Uterus (tissue), 3 donors: ENCODE measurements at regions not wholly inside any gene's neighbourhood (a gene's known extent, or its start where the extent isn't known, plus 50 kb on each side); places are given as distances from the start of the nearest gene placed in this dataset.

Source experiments
- DNase-seq, 2 donors: peaks; one replicate each; pipeline ENCODE4 v3.0.0-alpha.2; 2019 to 2020
- H3K27ac ChIP-seq, 2 donors: fragments of 200-600 bp; sonication (generic); 1 replicate in 1 of 2; 2 replicates in 1 of 2; pipeline ENCODE4 v1.5.1; 2016 to 2018
- H3K27me3 ChIP-seq, 2 donors: fragments of 200-600 bp; sonication (generic); one replicate each; pipeline ENCODE4 v1.5.1; 2018 to 2019; ENCODE audit warnings: control low read depth in 1 of 2
- H3K36me3 ChIP-seq, 2 donors: fragments of 200-600 bp; sonication (generic); one replicate each; pipeline ENCODE4 v1.5.1; 2019; ENCODE audit warnings: control low read depth in 1 of 2
- H3K4me1 ChIP-seq, 2 donors: fragments of 200-600 bp; sonication (generic); one replicate each; pipeline ENCODE4 v1.5.1; 2018 to 2019; ENCODE audit warnings: control low read depth in 1 of 2
- H3K4me3 ChIP-seq, 2 donors: fragments of 200-600 bp; sonication (generic); 1 replicate in 1 of 2; 2 replicates in 1 of 2; pipeline ENCODE4 v1.5.1; 2018 to 2019; ENCODE audit warnings: mild to moderate bottlenecking in 1 of 2
- H3K9me3 ChIP-seq, 2 donors: fragments of 200-600 bp; sonication (generic); one replicate each; pipeline ENCODE4 v1.5.1; 2019; ENCODE audit warnings: control low read depth in 1 of 2
- POLR2A ChIP-seq, 2 donors: fragments of 450-650 bp; IDR thresholded peaks; one replicate each; pipeline ENCODE4 v1.6.1; 2016; ENCODE audit warnings: antibody characterized with exemption in 2 of 2, mild to moderate bottlenecking in 1 of 2, moderate library complexity in 1 of 2
- intact Hi-C: fragments of 100-400 bp; cut with DNase I; formaldehyde crosslinking; loops from one replicate; pipeline ENCODE4 v1.15.1; 2023; ENCODE audit warnings: low total_unique reads
- TF ChIP-seq, protein P1 (sequence below), 4 experiments: fragments of 200-600 bp in 2 of 4; fragments of 450-650 bp in 2 of 4; sonication (generic) in 2 of 4; IDR thresholded peaks; one replicate each; pipeline ENCODE4 v1.5.1; 2016 to 2019; ENCODE audit warnings: antibody characterized with exemption in 4 of 4, mild to moderate bottlenecking in 2 of 4, moderate library complexity in 1 of 4
- donor health status: DM: yes; HTN: yes; CAD: no.

DNA sequence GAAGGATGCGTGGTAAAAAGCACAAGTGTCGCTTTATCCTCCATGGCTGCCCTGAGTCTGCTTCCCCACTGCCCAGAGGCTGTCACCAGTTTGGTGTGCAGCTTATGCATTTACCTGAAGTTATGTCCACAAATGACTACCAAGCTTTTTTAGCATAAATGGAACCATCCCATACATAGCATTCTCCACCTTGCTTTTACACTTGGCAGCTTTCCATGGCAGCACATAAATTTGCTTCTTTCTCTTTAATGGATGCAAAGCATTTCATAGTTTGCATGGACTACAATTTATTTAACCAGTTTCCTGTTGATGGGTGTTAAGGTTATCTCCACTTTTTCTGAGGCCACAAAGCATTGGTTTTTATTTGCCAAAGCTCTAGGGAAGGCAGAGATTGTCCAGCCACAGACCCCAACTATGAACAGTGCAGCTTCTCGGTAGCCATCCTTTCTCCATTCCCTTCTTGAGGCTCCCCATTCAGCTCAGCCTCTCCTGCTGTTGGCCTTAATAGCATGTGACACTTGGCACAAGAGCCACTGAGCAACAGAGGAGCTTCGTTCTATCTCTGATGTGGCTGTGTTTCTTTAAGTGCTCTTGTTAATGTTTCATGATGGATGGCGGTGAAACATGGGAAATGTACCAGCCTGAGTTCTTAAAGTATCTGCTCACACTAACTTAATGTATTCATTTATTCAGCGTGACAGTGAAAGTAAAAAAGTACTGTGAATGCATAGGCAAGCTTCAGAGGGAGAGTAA, 59.8 kb upstream of the NAV2 start:
- intact Hi-C loops = no loop called here
- no peak overlapping the region for H3K27ac ChIP-seq
- no peaks in the 10 kb centered on the region for H3K27me3 ChIP-seq
- H3K9me3 ChIP-seq = no peaks in the 10 kb centered on the region
- no peak for DNase-seq
- H3K4me1 ChIP-seq = no peaks in the 10 kb centered on the region
- H3K4me3 ChIP-seq = no peak overlapping the region
- no peaks in the 10 kb centered on the region for H3K36me3 ChIP-seq
- no peak for TF ChIP-seq POLR2A (IDR thresholded peaks at IDR 0.05)
- TF ChIP-seq, protein P1, sequence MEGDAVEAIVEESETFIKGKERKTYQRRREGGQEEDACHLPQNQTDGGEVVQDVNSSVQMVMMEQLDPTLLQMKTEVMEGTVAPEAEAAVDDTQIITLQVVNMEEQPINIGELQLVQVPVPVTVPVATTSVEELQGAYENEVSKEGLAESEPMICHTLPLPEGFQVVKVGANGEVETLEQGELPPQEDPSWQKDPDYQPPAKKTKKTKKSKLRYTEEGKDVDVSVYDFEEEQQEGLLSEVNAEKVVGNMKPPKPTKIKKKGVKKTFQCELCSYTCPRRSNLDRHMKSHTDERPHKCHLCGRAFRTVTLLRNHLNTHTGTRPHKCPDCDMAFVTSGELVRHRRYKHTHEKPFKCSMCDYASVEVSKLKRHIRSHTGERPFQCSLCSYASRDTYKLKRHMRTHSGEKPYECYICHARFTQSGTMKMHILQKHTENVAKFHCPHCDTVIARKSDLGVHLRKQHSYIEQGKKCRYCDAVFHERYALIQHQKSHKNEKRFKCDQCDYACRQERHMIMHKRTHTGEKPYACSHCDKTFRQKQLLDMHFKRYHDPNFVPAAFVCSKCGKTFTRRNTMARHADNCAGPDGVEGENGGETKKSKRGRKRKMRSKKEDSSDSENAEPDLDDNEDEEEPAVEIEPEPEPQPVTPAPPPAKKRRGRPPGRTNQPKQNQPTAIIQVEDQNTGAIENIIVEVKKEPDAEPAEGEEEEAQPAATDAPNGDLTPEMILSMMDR (IDR thresholded peaks at IDR 0.05) = no peak

DNA sequence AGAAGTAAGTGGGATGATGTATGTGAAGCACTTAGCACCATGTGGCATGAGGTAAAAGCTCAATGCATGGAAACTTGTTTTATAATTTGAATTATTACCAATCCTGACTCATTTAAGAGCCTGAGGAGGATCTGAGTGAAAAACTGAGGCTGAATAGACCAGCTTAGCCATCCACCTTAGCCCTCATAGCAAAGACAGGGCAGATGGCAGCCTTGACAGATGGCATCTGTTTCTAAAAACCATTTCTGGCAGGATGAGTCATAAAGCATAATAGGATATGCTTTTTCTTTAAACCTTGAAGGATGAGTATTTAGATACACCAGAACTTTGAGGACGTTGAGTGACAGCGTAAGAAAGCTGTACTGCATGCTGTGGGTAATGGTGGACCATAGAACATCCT, 61.0 kb upstream of the NAV2 start:
- no peak for TF ChIP-seq POLR2A (IDR thresholded peaks at IDR 0.05)
- TF ChIP-seq, protein P1 (IDR thresholded peaks at IDR 0.05) = no peak
- no peak for DNase-seq
- Histone ChIP-seq H3K9me3 (no peaks in the 10 kb centered on the region), H3K27ac (no peak overlapping the region), H3K4me1 (no peaks in the 10 kb centered on the region), H3K4me3 (no peak overlapping the region), H3K27me3 (no peaks in the 10 kb centered on the region), H3K36me3 (no peaks in the 10 kb centered on the region)
- intact Hi-C loops = no loop called here

DNA sequence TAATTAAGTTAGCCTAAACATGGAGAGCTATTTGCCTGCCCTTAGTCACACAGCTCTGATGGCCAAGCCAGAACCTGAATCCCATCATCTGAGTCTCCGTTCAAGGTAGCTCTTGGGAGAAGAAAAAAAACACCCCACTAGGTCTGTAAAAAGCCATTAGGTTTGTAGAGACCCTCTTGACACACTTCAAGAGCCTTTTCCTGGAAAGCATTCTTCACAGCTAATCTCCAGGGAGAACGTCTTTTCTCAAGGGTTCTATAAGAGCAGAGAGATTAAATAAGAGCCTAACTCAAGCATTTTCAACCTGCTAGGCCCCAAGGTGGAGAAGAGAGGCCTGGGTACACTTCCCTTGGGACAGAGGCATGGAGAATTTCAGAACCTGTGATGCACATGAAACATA, 61.6 kb upstream of the NAV2 start:
- no peak for DNase-seq
- no peaks in the 10 kb centered on the region for H3K27me3 ChIP-seq
- intact Hi-C loops = no loop called here
- TF ChIP-seq POLR2A (IDR thresholded peaks at IDR 0.05) = no peak
- TF ChIP-seq, protein P1 (IDR thresholded peaks at IDR 0.05) = no peak
- H3K4me3 ChIP-seq = no peak overlapping the region
- no peaks in the 10 kb centered on the region for H3K4me1 ChIP-seq
- no peaks in the 10 kb centered on the region for H3K36me3 ChIP-seq
- H3K9me3 ChIP-seq = no peaks in the 10 kb centered on the region
- no peak overlapping the region for H3K27ac ChIP-seq

DNA sequence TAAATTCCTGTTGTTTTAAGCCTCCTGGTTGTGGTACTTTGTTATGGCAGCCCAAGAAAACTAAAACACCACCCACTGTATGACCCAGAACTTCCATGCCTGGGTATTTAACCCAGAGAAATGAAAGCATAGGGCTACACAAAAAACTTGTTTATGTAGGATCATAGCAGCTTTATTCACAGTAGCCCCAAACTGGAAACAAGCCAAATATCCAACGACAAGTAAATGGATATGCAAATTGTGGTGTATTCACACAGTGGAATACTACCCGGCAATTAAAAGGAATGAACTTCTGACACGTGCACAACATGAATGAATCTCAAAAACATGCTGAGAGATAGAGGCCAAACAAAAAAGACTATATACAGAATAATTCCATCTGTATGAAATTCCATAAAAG, 62.2 kb upstream of the NAV2 start:
- no peaks in the 10 kb centered on the region for H3K9me3 ChIP-seq
- H3K4me1 ChIP-seq = no peaks in the 10 kb centered on the region

DNA sequence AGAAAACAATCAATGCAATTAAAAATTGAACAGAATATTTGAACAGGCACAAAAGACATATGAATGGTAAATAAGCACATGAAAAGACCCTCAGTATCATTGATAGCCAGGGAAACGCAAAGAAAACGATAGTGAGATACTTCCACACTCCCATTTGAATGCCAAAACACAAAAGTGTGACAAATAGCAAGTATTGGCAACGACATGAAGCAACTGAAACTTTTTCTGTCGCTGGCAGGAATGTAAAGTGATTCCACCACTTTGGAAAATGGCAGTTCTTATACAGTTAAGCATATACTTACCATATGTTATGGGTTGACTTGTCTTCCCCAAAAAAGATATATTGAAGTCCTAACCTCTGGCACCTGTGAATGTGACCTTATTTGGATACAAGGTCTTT, 62.9 kb upstream of the NAV2 start:
- Histone ChIP-seq H3K4me1 (no peaks in the 10 kb centered on the region), H3K4me3 (no peak overlapping the region), H3K27me3 (no peaks in the 10 kb centered on the region), H3K36me3 (no peaks in the 10 kb centered on the region), H3K27ac (no peak overlapping the region), H3K9me3 (no peaks in the 10 kb centered on the region)
- DNase-seq = no peak
- intact Hi-C loops = no loop called here
- TF ChIP-seq, protein P1 (IDR thresholded peaks at IDR 0.05) = no peak
- no peak for TF ChIP-seq POLR2A (IDR thresholded peaks at IDR 0.05)

More for the DNA sequence above, 62.2 kb upstream of the NAV2 start:
- H3K27ac ChIP-seq = no peak overlapping the region
- no peak for DNase-seq
- no peak for TF ChIP-seq POLR2A (IDR thresholded peaks at IDR 0.05)
- TF ChIP-seq, protein P1 (IDR thresholded peaks at IDR 0.05) = no peak
- intact Hi-C loops = no loop called here
- H3K4me3 ChIP-seq = no peak overlapping the region
- no peaks in the 10 kb centered on the region for H3K27me3 ChIP-seq
- no peaks in the 10 kb centered on the region for H3K36me3 ChIP-seq
